K562 (cell line): ENCODE measurements at regions not wholly inside any gene's neighbourhood (a gene's known extent, or its start where the extent isn't known, plus 50 kb on each side); places are given as distances from the start of the nearest gene placed in this dataset.

Experiments
- ATAC-seq: fragments of 200-7000 bp; cut with Tn5 transposase; 3 replicates; pipeline ENCODE4 v1.9.1; 2020; ENCODE audit warnings: moderate library complexity
- BruUV-seq: library from RNA; stranded (reverse); fragments of 400-500 nt; replicated peaks from 2 replicates; lab custom pipeline; 2021; lab: Mats Ljungman, UMichigan
- CTCF ChIA-PET: fragments of 300-600 bp; formaldehyde crosslinking; extraction: SDS; loops from one replicate; lab custom pipeline; 2021; ENCODE audit warnings: low intra/inter-chr PET ratio; lab: Yijun Ruan, JAX
- POLR2A ChIA-PET: fragments of 300-600, 350-650 bp; sonication (Branson Sonifier 250); formaldehyde crosslinking; extraction: SDS; loops from one replicate; lab custom pipeline; 2021; ENCODE audit warnings: antibody characterized with exemption, inconsistent platforms; lab: Yijun Ruan, JAX
- DNase-seq, 4 experiments: peaks; one replicate each; pipeline versions ENCODE4 v3.0.0 to v3.0.0-alpha.2; 2011 to 2018; ENCODE audit warnings: low spot score in 3 of 4, mixed read lengths in 3 of 4; ENCODE audit errors: extremely low read depth in 1 of 4
- FAIRE-seq: peaks from 2 replicates; lab custom pipeline; 2011; peaks lifted over from hg19 to GRCh38; lab: Jason Lieb, UNC
- H2AFZ ChIP-seq: 2 replicates; pipeline ENCODE4 v1.6.0; 2011; ENCODE audit warnings: low read depth, low read length, control low read depth, inconsistent platforms
- H3K27ac ChIP-seq: fragments of 200-600 bp; 3 replicates; pipeline ENCODE4 v1.8.0; 2011; ENCODE audit warnings: low read depth, mild to moderate bottlenecking, control low read depth, inconsistent platforms, low read length, moderate library complexity, mixed read lengths; ENCODE audit errors: extremely low read depth
- H3K27me3 ChIP-seq, 2 experiments: fragments of 300-600 bp in 1 of 2; 2 replicates in 1 of 2; 3 replicates in 1 of 2; pipeline versions ENCODE4 v1.6.0 to v1.8.0; 2011; ENCODE audit warnings: inconsistent platforms in 2 of 2, low read length in 2 of 2, mild to moderate bottlenecking in 1 of 2, mixed read lengths in 1 of 2, moderate library complexity in 1 of 2; ENCODE audit not compliant: control insufficient read depth in 2 of 2, insufficient read depth in 2 of 2
- H3K36me3 ChIP-seq: fragments of 300-600 bp; 3 replicates; pipeline ENCODE4 v1.8.0; 2011; ENCODE audit warnings: mild to moderate bottlenecking, low read length, inconsistent platforms; ENCODE audit not compliant: control insufficient read depth, insufficient read depth
- H3K4me1 ChIP-seq, 2 experiments: fragments of 200-600 bp in 1 of 2; replicated peaks in 1 of 2; 2 replicates in 1 of 2; 3 replicates in 1 of 2; pipeline versions ENCODE4 v1.5.1 to v1.8.0; 2011; ENCODE audit warnings: inconsistent platforms in 2 of 2, low read length in 2 of 2, mild to moderate bottlenecking in 1 of 2, mixed read lengths in 1 of 2, moderate library complexity in 1 of 2; ENCODE audit not compliant: control insufficient read depth in 2 of 2, insufficient read depth in 2 of 2
- H3K4me2 ChIP-seq: 2 replicates; pipeline ENCODE4 v1.6.1; 2011; ENCODE audit warnings: low read length, control low read depth, inconsistent platforms, mixed read lengths; ENCODE audit not compliant: insufficient read depth
- H3K4me3 ChIP-seq: fragments of 200-600 bp; sonication (generic), shearing (Covaris generic); 2 replicates; pipeline ENCODE4 v1.5.1; 2016; ENCODE audit warnings: control low read depth, inconsistent platforms
- H3K79me2 ChIP-seq: fragments of 200-600 bp; 3 replicates; pipeline ENCODE4 v1.8.0; 2011; ENCODE audit warnings: low read length, inconsistent platforms; ENCODE audit not compliant: control insufficient read depth, insufficient read depth
- H3K9ac ChIP-seq, 2 experiments: 2 replicates each; pipeline versions ENCODE4 v1.6.0 to v1.6.1; 2011; ENCODE audit warnings: low read depth in 2 of 2, low read length in 2 of 2, control low read depth in 1 of 2, inconsistent platforms in 1 of 2, mild to moderate bottlenecking in 1 of 2, mixed read lengths in 1 of 2; ENCODE audit not compliant: insufficient read depth in 1 of 2
- H3K9me1 ChIP-seq: one replicate; pipeline ENCODE4 v1.6.0; 2011; ENCODE audit warnings: inconsistent platforms, mild to moderate bottlenecking, low read length, moderate library complexity; ENCODE audit not compliant: control insufficient read depth, insufficient read depth
- H3K9me3 ChIP-seq: replicated peaks from 2 replicates; pipeline ENCODE4 v1.5.1; 2011; ENCODE audit warnings: low read depth, low read length, inconsistent platforms; ENCODE audit not compliant: control insufficient read depth, insufficient read depth
- H4K20me1 ChIP-seq: replicated peaks from 2 replicates; pipeline ENCODE4 v1.6.1; 2011; ENCODE audit warnings: low read length, inconsistent platforms, mixed read lengths; ENCODE audit not compliant: control insufficient read depth, insufficient read depth
- ARID1B ChIP-seq: fragments of 450-650 bp; IDR thresholded peaks from 2 replicates; pipeline ENCODE4 v1.6.1; 2016; ENCODE audit warnings: antibody characterized with exemption, mild to moderate bottlenecking, inconsistent platforms
- BCOR ChIP-seq: fragments of 450-650 bp; IDR thresholded peaks from 2 replicates; pipeline ENCODE4 v1.6.1; 2016
- CBX3 ChIP-seq, 2 experiments: IDR thresholded peaks; 1 replicate in 1 of 2; 2 replicates in 1 of 2; pipeline ENCODE4 v1.6.1; 2012; ENCODE audit warnings: inconsistent platforms in 2 of 2, low read length in 2 of 2, borderline replicate concordance in 1 of 2, control low read depth in 1 of 2
- HNRNPL ChIP-seq: fragments of 200-400 bp; formaldehyde crosslinking; IDR thresholded peaks from 2 replicates; pipeline ENCODE4 v1.6.1; 2017; ENCODE audit warnings: low read depth, mild to moderate bottlenecking, low read length
- NCOA2 ChIP-seq, 2 experiments: fragments of 450-650 bp; IDR thresholded peaks; 2 replicates each; pipeline ENCODE4 v1.6.1; 2018; ENCODE audit warnings: mild to moderate bottlenecking in 2 of 2, moderate library complexity in 1 of 2; ENCODE audit not compliant: partially characterized antibody in 2 of 2
- TAF9B ChIP-seq: fragments of 450-650 bp; IDR thresholded peaks from 2 replicates; pipeline ENCODE4 v1.6.1; 2018; ENCODE audit warnings: mild to moderate bottlenecking; ENCODE audit not compliant: partially characterized antibody
- TCF3 ChIP-seq: sonication (generic); formaldehyde crosslinking; IDR thresholded peaks from 2 replicates; pipeline ENCODE4 v1.4.0; 2020; ENCODE audit warnings: mild to moderate bottlenecking, missing genetic modification reagents
- TCF7L2 ChIP-seq: fragments of 150-350 bp; IDR thresholded peaks from 2 replicates; pipeline ENCODE4 v1.6.1; 2016; ENCODE audit warnings: low read depth, mild to moderate bottlenecking, low read length, moderate library complexity
- ZFX ChIP-seq: sonication (generic); formaldehyde crosslinking; IDR thresholded peaks from 2 replicates; pipeline ENCODE4 v1.8.0; 2022; ENCODE audit warnings: mild to moderate bottlenecking, missing genetic modification reagents, moderate library complexity
- ZNF232 ChIP-seq: sonication (generic); formaldehyde crosslinking; IDR thresholded peaks from 2 replicates; pipeline ENCODE4 v1.8.0; 2022; ENCODE audit warnings: mild to moderate bottlenecking, missing genetic modification reagents
- ZNF717 ChIP-seq: fragments of 250-450 bp; sonication (Bioruptor Pico); IDR thresholded peaks from 2 replicates; pipeline ENCODE4 v1.5.0; 2021
- in situ Hi-C: fragments of 300-500 bp; cut with MboI; formaldehyde crosslinking; loops from 4 replicates; pipeline ENCODE4 v1.15.0; 2018; ENCODE audit warnings: inconsistent platforms, mixed read lengths
- intact Hi-C: fragments of 100-400 bp; cut with micrococcal nuclease; formaldehyde crosslinking; loops from 2 replicates; pipeline ENCODE4 v1.14.2; 2022
- TF ChIP-seq, protein P1 (sequence below): fragments of 200-600 bp; sonication (generic); IDR thresholded peaks from one replicate; pipeline ENCODE4 v1.6.1; 2012; ENCODE audit warnings: mild to moderate bottlenecking, low read depth, low read length, inconsistent platforms

GRCh38 chr2:16481351-16481750 lies 184.3 kb downstream of the CYRIA start (continued):
- TF ChIP-seq CBX3 (IDR thresholded peaks at IDR 0.05; ENCODE audit: borderline replicate concordance in 1 of 2, low read length in 2 of 2), result no peak

GRCh38 chr2:16479721-16480120 lies 185.9 kb downstream of the CYRIA start:
- H3K27me3 ChIP-seq, result no peaks in the 10 kb centered on the region; a peak in 1 of 5 replicates
- DNase-seq (no peak), ATAC-seq (no peak), FAIRE-seq (no peak)
- H3K9me1 ChIP-seq, result no peaks in the 10 kb centered on the region
- no peaks in the 10 kb centered on the region for H3K4me1 ChIP-seq
- POLR2A ChIA-PET, result no interaction called here
- no peak for TF ChIP-seq HNRNPL
- TF ChIP-seq TAF9B, result no peak
- TF ChIP-seq, protein P1, sequence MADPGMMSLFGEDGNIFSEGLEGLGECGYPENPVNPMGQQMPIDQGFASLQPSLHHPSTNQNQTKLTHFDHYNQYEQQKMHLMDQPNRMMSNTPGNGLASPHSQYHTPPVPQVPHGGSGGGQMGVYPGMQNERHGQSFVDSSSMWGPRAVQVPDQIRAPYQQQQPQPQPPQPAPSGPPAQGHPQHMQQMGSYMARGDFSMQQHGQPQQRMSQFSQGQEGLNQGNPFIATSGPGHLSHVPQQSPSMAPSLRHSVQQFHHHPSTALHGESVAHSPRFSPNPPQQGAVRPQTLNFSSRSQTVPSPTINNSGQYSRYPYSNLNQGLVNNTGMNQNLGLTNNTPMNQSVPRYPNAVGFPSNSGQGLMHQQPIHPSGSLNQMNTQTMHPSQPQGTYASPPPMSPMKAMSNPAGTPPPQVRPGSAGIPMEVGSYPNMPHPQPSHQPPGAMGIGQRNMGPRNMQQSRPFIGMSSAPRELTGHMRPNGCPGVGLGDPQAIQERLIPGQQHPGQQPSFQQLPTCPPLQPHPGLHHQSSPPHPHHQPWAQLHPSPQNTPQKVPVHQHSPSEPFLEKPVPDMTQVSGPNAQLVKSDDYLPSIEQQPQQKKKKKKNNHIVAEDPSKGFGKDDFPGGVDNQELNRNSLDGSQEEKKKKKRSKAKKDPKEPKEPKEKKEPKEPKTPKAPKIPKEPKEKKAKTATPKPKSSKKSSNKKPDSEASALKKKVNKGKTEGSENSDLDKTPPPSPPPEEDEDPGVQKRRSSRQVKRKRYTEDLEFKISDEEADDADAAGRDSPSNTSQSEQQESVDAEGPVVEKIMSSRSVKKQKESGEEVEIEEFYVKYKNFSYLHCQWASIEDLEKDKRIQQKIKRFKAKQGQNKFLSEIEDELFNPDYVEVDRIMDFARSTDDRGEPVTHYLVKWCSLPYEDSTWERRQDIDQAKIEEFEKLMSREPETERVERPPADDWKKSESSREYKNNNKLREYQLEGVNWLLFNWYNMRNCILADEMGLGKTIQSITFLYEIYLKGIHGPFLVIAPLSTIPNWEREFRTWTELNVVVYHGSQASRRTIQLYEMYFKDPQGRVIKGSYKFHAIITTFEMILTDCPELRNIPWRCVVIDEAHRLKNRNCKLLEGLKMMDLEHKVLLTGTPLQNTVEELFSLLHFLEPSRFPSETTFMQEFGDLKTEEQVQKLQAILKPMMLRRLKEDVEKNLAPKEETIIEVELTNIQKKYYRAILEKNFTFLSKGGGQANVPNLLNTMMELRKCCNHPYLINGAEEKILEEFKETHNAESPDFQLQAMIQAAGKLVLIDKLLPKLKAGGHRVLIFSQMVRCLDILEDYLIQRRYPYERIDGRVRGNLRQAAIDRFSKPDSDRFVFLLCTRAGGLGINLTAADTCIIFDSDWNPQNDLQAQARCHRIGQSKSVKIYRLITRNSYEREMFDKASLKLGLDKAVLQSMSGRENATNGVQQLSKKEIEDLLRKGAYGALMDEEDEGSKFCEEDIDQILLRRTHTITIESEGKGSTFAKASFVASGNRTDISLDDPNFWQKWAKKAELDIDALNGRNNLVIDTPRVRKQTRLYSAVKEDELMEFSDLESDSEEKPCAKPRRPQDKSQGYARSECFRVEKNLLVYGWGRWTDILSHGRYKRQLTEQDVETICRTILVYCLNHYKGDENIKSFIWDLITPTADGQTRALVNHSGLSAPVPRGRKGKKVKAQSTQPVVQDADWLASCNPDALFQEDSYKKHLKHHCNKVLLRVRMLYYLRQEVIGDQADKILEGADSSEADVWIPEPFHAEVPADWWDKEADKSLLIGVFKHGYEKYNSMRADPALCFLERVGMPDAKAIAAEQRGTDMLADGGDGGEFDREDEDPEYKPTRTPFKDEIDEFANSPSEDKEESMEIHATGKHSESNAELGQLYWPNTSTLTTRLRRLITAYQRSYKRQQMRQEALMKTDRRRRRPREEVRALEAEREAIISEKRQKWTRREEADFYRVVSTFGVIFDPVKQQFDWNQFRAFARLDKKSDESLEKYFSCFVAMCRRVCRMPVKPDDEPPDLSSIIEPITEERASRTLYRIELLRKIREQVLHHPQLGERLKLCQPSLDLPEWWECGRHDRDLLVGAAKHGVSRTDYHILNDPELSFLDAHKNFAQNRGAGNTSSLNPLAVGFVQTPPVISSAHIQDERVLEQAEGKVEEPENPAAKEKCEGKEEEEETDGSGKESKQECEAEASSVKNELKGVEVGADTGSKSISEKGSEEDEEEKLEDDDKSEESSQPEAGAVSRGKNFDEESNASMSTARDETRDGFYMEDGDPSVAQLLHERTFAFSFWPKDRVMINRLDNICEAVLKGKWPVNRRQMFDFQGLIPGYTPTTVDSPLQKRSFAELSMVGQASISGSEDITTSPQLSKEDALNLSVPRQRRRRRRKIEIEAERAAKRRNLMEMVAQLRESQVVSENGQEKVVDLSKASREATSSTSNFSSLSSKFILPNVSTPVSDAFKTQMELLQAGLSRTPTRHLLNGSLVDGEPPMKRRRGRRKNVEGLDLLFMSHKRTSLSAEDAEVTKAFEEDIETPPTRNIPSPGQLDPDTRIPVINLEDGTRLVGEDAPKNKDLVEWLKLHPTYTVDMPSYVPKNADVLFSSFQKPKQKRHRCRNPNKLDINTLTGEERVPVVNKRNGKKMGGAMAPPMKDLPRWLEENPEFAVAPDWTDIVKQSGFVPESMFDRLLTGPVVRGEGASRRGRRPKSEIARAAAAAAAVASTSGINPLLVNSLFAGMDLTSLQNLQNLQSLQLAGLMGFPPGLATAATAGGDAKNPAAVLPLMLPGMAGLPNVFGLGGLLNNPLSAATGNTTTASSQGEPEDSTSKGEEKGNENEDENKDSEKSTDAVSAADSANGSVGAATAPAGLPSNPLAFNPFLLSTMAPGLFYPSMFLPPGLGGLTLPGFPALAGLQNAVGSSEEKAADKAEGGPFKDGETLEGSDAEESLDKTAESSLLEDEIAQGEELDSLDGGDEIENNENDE, result no peak
- no peak for TF ChIP-seq ZFX (CRISPR knock-in tag)
- no peak for TF ChIP-seq ARID1B
- TF ChIP-seq BCOR, result no peak
- no peak for TF ChIP-seq TCF3 (CRISPR knock-in tag)
- TF ChIP-seq NCOA2 (IDR thresholded peaks at IDR 0.05; ENCODE audit: partially characterized antibody in 2 of 2), result no peak
- no peak for TF ChIP-seq ZNF717 (CRISPR knock-in tag)
- no peak for TF ChIP-seq ZNF232
- no peak for TF ChIP-seq TCF7L2
- no peak overlapping the region for H3K4me3 ChIP-seq
- H2AFZ ChIP-seq, result no peak overlapping the region
- CTCF ChIA-PET, result no interaction called here
- no peaks in the 10 kb centered on the region for H3K9me3 ChIP-seq
- H3K4me2 ChIP-seq, result no peak overlapping the region
- in situ Hi-C loops (loop anchor here (25.0 kb wide), 1 partner anchor 542 kb away; the partner anchor contains the start of gene MYCN), intact Hi-C loops (no loop called here)
- BruUV-seq, result no TSS peak
- H3K79me2 ChIP-seq, result no peaks in the 10 kb centered on the region
- no peak overlapping the region for H3K9ac ChIP-seq
- no peak overlapping the region for H3K27ac ChIP-seq
- no peaks in the 10 kb centered on the region for H4K20me1 ChIP-seq
- no peaks in the 10 kb centered on the region for H3K36me3 ChIP-seq
